BLaER1 (cell line): ENCODE measurements at regions not wholly inside any gene's neighbourhood (a gene's known extent, or its start where the extent isn't known, plus 50 kb on each side); places are given as distances from the start of the nearest gene placed in this dataset.

Experiments used
- H3K27ac ChIP-seq: shearing (Covaris generic); formaldehyde crosslinking; 2 replicates; pipeline ENCODE4 v1.8.1; 2022
- H3K27me3 ChIP-seq: shearing (Covaris generic); formaldehyde crosslinking; 2 replicates; pipeline ENCODE4 v1.8.1; 2022
- H3K36me3 ChIP-seq: shearing (Covaris generic); formaldehyde crosslinking; 2 replicates; pipeline ENCODE4 v1.8.1; 2022
- H3K4me1 ChIP-seq: shearing (Covaris generic); formaldehyde crosslinking; 2 replicates; pipeline ENCODE4 v1.8.1; 2022
- H3K4me2 ChIP-seq: shearing (Covaris generic); formaldehyde crosslinking; 2 replicates; pipeline ENCODE4 v1.8.1; 2022
- H3K4me3 ChIP-seq: shearing (Covaris generic); formaldehyde crosslinking; 2 replicates; pipeline ENCODE4 v1.8.1; 2022
- H3K9ac ChIP-seq: shearing (Covaris generic); formaldehyde crosslinking; 2 replicates; pipeline ENCODE4 v1.8.1; 2022
- H3K9me3 ChIP-seq: shearing (Covaris generic); formaldehyde crosslinking; 2 replicates; pipeline ENCODE4 v1.8.1; 2022
- H4K20me1 ChIP-seq: shearing (Covaris generic); formaldehyde crosslinking; 2 replicates; pipeline ENCODE4 v1.8.1; 2022
- Cebpa-rat ChIP-seq: shearing (Covaris generic); IDR thresholded peaks from 2 replicates; pipeline ENCODE4 v1.8.1; 2022

GRCh38 chr6:9461188-9461587 is 953.7 kb downstream of the TFAP2A start:
- no peak for TF ChIP-seq Cebpa-rat

DNA sequence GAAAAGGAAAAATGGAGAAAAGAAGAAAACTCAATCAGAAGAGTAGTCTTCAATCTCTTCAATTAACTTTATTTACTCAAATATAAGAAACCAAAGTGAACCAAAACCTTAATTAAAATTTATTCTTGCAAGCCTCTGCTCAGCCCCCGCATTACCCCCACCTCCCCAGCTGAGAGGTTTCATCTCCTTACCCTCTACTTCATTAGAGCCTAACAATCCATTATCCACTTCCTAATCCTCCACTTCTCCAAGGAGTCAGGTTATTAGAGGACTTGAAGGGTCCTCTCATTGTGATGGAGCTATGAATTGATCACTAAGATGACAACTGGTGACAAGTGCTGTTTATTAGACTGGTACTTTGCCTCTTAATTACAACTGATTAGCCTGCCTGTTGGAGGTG is 956.5 kb downstream of the TFAP2A start:
- H4K20me1 ChIP-seq = no peaks in the 10 kb centered on the region
- H3K9ac ChIP-seq = no peak overlapping the region
- H3K27ac ChIP-seq = no peak overlapping the region
- no peak overlapping the region for H3K4me3 ChIP-seq
- no peaks in the 10 kb centered on the region for H3K9me3 ChIP-seq
- H3K27me3 ChIP-seq = no peaks in the 10 kb centered on the region
- peaks cover 7% of the 10 kb centered on the region; the same call in 1 of the 2 replicates for H3K4me1 ChIP-seq
- H3K36me3 ChIP-seq = no peaks in the 10 kb centered on the region
- no peak for TF ChIP-seq Cebpa-rat
- H3K4me2 ChIP-seq = no peak overlapping the region

More at GRCh38 chr6:9461188-9461587, 953.7 kb downstream of the TFAP2A start:
- peaks cover 2% of the 10 kb centered on the region; the same call in 1 of the 2 replicates for H3K4me1 ChIP-seq
- no peak overlapping the region for H3K9ac ChIP-seq
- H3K9me3 ChIP-seq = no peaks in the 10 kb centered on the region
- H3K27me3 ChIP-seq = no peaks in the 10 kb centered on the region
- no peaks in the 10 kb centered on the region for H3K36me3 ChIP-seq
- no peaks in the 10 kb centered on the region for H4K20me1 ChIP-seq
- H3K4me2 ChIP-seq = no peak overlapping the region
- H3K27ac ChIP-seq = no peak overlapping the region
- no peak overlapping the region for H3K4me3 ChIP-seq

DNA sequence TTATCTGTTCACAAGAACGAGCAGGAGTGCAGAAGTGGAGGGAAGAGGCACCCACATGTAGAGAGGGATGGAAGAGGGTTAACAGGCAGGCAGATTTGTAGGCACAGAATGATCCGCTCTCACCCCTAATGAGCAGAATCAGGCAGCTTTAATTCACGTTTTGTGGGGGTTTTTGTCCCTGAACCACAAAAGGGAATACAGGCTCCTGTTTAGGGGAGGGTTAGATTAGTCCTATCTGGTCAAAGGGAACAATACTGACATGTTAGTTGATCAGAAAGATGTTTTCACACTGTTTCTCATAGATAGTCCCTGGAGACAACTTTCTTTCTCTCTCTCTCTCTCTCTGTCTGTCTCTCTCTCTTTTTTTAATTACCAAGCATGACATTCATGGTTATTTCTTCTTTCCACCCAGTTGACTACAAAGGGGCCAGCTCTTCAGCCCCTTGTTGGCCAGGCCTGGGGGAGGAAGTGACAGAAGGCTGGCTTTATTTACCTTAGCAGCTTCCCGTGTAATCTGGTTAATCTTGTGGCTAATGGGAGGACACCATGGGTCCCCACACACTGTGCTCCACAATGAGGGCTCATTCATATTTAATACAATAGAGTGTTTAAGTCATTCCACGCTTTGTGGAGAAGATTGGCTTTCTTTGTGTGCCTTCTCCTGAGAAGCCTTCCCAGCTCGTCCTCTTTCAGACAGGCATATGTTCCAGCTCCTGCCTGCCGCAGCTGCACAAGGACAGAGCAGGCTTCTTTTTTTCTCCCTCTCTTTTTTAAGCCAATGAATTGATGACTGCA is 958.8 kb downstream of the TFAP2A start:
- H3K4me3 ChIP-seq = no peak overlapping the region
- TF ChIP-seq Cebpa-rat = no peak

GRCh38 chr6:9439621-9440330 is 975.1 kb downstream of the TFAP2A start:
- Histone ChIP-seq H4K20me1 (no peaks in the 10 kb centered on the region), H3K9ac (no peak overlapping the region), H3K4me1 (no peaks in the 10 kb centered on the region), H3K9me3 (no peaks in the 10 kb centered on the region), H3K27ac (no peak overlapping the region), H3K27me3 (no peaks in the 10 kb centered on the region), H3K36me3 (no peaks in the 10 kb centered on the region), H3K4me3 (no peak overlapping the region), H3K4me2 (no peak overlapping the region)
- TF ChIP-seq Cebpa-rat = no peak

More for the DNA sequence above, 958.8 kb downstream of the TFAP2A start:
- Histone ChIP-seq H3K27ac (no peak overlapping the region), H3K36me3 (no peaks in the 10 kb centered on the region), H3K9ac (no peak overlapping the region), H3K27me3 (no peaks in the 10 kb centered on the region), H3K9me3 (no peaks in the 10 kb centered on the region), H3K4me1 (peaks cover 7% of the 10 kb centered on the region; the same call in 1 of the 2 replicates), H4K20me1 (no peaks in the 10 kb centered on the region), H3K4me2 (peak overlapping the region; percentile 12; the same call in 1 of the 2 replicates)

DNA sequence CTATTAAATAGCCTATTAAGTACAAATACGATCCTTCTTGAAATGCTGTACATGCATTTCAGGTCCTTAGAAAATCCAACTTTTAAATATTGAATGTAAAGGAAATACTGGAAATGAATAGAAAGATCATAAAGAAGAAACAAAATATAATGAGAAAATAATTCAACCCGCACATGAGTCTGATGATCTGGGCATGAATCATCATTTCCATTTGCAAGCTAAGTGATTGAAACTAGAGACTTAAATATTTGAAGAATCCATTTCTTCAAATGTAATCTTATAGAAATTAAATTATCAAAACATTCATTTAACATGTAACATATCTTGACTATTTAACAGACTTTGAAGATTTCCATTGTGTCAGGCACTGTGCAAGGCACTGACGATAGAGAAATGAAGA is 977.0 kb downstream of the TFAP2A start:
- H3K9me3 ChIP-seq = no peaks in the 10 kb centered on the region
- H3K4me3 ChIP-seq = no peak overlapping the region
- no peaks in the 10 kb centered on the region for H4K20me1 ChIP-seq
- no peaks in the 10 kb centered on the region for H3K27me3 ChIP-seq
- no peaks in the 10 kb centered on the region for H3K36me3 ChIP-seq
- H3K4me1 ChIP-seq = no peaks in the 10 kb centered on the region
- no peak overlapping the region for H3K9ac ChIP-seq
- no peak for TF ChIP-seq Cebpa-rat
- H3K4me2 ChIP-seq = no peak overlapping the region
- H3K27ac ChIP-seq = no peak overlapping the region

DNA sequence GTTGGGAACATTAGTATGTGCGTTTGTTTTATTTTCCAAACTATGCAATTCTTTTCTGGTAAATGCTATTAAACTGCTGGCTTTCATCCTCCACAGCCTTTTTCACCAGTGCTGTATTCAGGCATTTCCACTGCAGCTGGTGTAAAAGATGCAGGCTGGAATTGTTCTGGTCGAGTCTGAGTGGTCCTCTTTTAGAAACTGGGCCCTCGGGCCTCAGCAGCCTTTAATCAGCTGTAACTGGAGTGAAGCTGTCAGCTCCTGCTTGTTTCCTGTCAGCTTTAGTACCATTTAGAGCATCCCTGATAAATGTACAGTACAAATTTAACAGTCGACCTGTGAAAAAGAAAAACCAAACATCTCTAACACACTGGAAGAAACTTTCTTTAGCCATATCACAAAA is 979.6 kb downstream of the TFAP2A start:
- no peak for TF ChIP-seq Cebpa-rat

GRCh38 chr6:9431945-9432344 is 982.9 kb downstream of the TFAP2A start:
- TF ChIP-seq Cebpa-rat = no peak
- H3K4me2 ChIP-seq = no peak overlapping the region
- no peaks in the 10 kb centered on the region for H3K27me3 ChIP-seq
- H3K27ac ChIP-seq = no peak overlapping the region
- H3K36me3 ChIP-seq = no peaks in the 10 kb centered on the region
- H3K9ac ChIP-seq = no peak overlapping the region
- no peaks in the 10 kb centered on the region for H3K4me1 ChIP-seq
- no peaks in the 10 kb centered on the region for H4K20me1 ChIP-seq
- H3K4me3 ChIP-seq = no peak overlapping the region
- no peaks in the 10 kb centered on the region for H3K9me3 ChIP-seq

More for the DNA sequence above, 979.6 kb downstream of the TFAP2A start:
- H3K9me3 ChIP-seq = no peaks in the 10 kb centered on the region
- no peaks in the 10 kb centered on the region for H3K36me3 ChIP-seq
- H3K4me3 ChIP-seq = no peak overlapping the region
- no peaks in the 10 kb centered on the region for H4K20me1 ChIP-seq
- H3K4me2 ChIP-seq = no peak overlapping the region
- H3K27ac ChIP-seq = no peak overlapping the region
- no peak overlapping the region for H3K9ac ChIP-seq
- no peaks in the 10 kb centered on the region for H3K27me3 ChIP-seq
- H3K4me1 ChIP-seq = no peaks in the 10 kb centered on the region

DNA sequence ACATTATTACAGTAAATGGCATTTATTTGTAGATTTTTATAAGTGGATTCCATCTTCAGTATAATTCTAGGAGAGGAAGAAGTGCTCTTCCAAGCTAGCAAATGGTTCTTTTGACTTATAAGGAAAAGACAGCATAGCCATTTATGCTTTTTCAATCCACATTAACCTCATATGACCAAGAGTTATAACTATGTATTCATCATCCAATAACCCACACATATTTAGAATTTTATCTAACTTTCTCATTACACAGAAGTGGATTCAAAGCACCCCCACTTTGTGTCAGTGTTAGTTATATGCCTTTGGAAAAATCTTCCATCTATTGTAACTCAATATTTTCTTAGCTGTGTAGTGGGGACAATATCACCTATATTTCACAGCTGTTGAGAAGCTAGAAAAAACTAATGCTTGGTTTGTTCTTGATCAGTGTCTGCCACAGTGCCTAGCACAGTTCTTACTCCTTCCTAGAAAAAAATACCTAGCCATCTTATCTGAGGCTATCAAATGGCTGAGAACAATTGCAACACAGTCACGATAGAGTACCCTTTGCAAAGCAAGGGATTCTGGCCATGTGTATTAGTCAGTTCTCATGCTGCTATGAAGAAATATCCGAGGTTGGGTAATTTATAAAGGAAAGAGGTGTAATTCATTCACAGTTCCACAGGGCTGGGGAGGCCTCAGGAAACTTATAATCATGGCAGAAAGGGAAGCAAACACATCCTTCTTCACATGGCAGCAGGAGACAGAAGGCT is 986.3 kb downstream of the TFAP2A start:
- Histone ChIP-seq H3K36me3 (no peaks in the 10 kb centered on the region), H4K20me1 (no peaks in the 10 kb centered on the region), H3K4me3 (no peak overlapping the region), H3K27ac (no peak overlapping the region), H3K4me1 (no peaks in the 10 kb centered on the region), H3K9me3 (no peaks in the 10 kb centered on the region), H3K4me2 (no peak overlapping the region), H3K27me3 (no peaks in the 10 kb centered on the region), H3K9ac (no peak overlapping the region)
- TF ChIP-seq Cebpa-rat = no peak

DNA sequence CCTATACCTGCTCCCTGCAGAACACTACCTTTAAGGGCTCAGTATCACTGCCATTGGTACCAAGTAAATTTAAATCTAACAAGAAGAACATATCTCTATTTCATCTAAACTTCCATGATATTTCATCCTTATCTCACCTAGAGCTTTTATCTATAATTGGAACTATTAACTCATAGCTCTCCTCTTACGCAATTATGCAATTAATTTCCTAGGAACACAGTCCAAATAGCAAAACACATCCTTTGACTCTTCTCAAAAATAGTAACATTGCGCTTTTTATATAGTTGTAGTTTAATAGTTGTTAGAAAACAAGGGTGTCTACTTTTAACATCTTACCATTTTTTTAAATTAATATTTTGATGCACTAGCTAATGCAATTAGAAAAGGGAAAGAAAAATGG is 986.8 kb upstream of the SLC35B3 start:
- H3K4me3 ChIP-seq = no peak overlapping the region
- H3K27ac ChIP-seq = no peak overlapping the region
- no peaks in the 10 kb centered on the region for H4K20me1 ChIP-seq
- no peaks in the 10 kb centered on the region for H3K4me1 ChIP-seq
- no peaks in the 10 kb centered on the region for H3K27me3 ChIP-seq
- no peaks in the 10 kb centered on the region for H3K9me3 ChIP-seq
- no peak overlapping the region for H3K9ac ChIP-seq
- H3K36me3 ChIP-seq = no peaks in the 10 kb centered on the region
- H3K4me2 ChIP-seq = no peak overlapping the region
- TF ChIP-seq Cebpa-rat = no peak
